Mucosa of gallbladder (tissue), 1 donor: ENCODE measurements at regions not wholly inside any gene's neighbourhood (a gene's known extent, or its start where the extent isn't known, plus 50 kb on each side); places are given as distances from the start of the nearest gene placed in this dataset.

Experiments
- DNase-seq: peaks from one replicate; pipeline ENCODE4 v3.0.0-alpha.2; 2020; ENCODE audit warnings: low spot score
- donor health status: DM: no; HTN: no; CAD: no.

GRCh38 chr14:41993687-41994086, 387.0 kb downstream of the LRFN5 start:
- DNase-seq = no peak

DNA sequence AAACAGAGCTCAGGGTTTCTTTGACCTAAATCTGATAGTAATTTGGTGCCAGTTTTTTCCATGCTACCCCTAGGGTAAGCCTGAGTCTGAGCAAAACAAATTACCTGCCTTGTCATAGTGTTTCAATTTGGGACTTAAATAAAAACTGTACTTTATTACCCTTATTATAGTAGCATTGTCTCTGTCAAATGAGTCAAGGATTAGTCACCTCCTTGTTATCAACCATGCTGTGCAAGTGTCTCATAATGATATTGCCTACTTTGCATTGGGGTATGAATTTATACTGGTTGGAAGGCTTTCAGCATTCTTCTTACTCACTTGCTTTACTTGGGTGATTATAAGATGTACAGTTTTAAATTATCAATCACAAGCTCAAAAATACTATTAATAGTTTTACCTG, 380.0 kb downstream of the LRFN5 start:
- no peak for DNase-seq

GRCh38 chr14:41986083-41986645, 379.5 kb downstream of the LRFN5 start:
- no peak for DNase-seq

GRCh38 chr14:41973178-41973577, 366.5 kb downstream of the LRFN5 start:
- DNase-seq = no peak

DNA sequence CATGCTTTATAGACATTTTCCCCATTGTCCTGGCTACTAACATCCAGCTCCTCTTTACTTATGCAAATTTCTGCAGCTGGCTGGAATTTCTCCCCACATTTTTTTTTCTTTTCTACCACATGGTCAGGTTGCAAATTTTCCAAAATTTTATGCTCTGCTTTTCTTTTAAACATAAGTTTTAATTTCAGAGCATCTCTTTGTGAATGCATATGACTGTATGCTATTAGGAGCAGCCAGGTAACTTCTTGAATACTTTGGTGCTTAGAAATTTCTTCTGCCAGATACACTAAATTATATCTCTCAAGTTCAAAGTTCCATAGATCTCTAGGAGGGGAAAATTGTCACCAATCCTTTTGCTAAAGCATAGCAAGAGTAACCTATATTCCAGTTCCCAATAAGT, 365.9 kb downstream of the LRFN5 start:
- DNase-seq = no peak

GRCh38 chr14:41960281-41960680, 353.6 kb downstream of the LRFN5 start:
- no peak for DNase-seq

GRCh38 chr14:41957459-41957858, 350.8 kb downstream of the LRFN5 start:
- no peak for DNase-seq
